ENCODE measurements at regions not wholly inside any gene's neighbourhood (a gene's known extent, or its start where the extent isn't known, plus 50 kb on each side); places are given as distances from the start of the nearest gene placed in this dataset.

DNA sequence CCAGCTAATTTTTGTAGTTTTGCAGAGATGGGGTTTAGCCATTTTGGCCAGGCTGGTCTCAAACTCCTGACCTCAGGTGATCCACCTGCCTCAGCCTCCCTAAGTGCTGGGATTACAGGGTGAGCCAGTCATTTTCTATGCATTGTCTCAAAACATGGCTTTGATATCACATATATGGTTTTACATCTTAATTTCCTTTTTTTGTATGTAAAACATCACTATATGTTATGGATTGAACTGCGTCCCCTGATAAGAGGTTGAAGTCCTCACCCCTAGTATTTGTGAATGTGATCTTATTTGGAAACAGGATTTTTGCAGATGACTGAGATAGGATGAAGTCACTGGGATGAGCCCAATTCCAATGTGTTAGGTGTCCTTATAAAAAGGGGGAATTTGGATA, 89.8 kb upstream of the MYCN start:
- Mint-ChIP-seq H3K9me3 (ENCODE audit: unreplicated experiment) (no peaks in the 10 kb centered on the region), H3K27ac (ENCODE audit: low read depth, unreplicated experiment) (no peak overlapping the region), H3K36me3 (ENCODE audit: insufficient read depth, unreplicated experiment) (no peaks in the 10 kb centered on the region), H3K4me3 (ENCODE audit: unreplicated experiment) (no peak overlapping the region), H3K27me3 (ENCODE audit: insufficient read depth, unreplicated experiment) (no peaks in the 10 kb centered on the region), H3K4me1 (ENCODE audit: insufficient read depth, unreplicated experiment) (no peaks in the 10 kb centered on the region)
- intact Hi-C loops (cut with micrococcal nuclease): no loop called here
- BruUV-seq (replicated peaks): no TSS peak
- no peak for DNase-seq (ENCODE audit: unreplicated experiment)
- TF ChIP-seq, protein P1, sequence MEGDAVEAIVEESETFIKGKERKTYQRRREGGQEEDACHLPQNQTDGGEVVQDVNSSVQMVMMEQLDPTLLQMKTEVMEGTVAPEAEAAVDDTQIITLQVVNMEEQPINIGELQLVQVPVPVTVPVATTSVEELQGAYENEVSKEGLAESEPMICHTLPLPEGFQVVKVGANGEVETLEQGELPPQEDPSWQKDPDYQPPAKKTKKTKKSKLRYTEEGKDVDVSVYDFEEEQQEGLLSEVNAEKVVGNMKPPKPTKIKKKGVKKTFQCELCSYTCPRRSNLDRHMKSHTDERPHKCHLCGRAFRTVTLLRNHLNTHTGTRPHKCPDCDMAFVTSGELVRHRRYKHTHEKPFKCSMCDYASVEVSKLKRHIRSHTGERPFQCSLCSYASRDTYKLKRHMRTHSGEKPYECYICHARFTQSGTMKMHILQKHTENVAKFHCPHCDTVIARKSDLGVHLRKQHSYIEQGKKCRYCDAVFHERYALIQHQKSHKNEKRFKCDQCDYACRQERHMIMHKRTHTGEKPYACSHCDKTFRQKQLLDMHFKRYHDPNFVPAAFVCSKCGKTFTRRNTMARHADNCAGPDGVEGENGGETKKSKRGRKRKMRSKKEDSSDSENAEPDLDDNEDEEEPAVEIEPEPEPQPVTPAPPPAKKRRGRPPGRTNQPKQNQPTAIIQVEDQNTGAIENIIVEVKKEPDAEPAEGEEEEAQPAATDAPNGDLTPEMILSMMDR (IDR thresholded peaks at IDR 0.05; ENCODE audit: unreplicated experiment): no peak
- ChIA-PET POLR2A (no interaction called here), CTCF (interaction anchor here (0.6 kb wide), 1 partner anchor 38 kb away, joined by 3 read pairs; no protein-coding TSS in a partner anchor)

GRCh38 chr2:15851076-15851693, 89.2 kb upstream of the MYCN start:
- intact Hi-C loops (cut with micrococcal nuclease): no loop called here
- Mint-ChIP-seq H3K4me1 (ENCODE audit: insufficient read depth, unreplicated experiment) (no peaks in the 10 kb centered on the region), H3K4me3 (ENCODE audit: unreplicated experiment) (no peak overlapping the region), H3K36me3 (ENCODE audit: insufficient read depth, unreplicated experiment) (no peaks in the 10 kb centered on the region), H3K9me3 (ENCODE audit: unreplicated experiment) (peaks cover 2% of the 10 kb centered on the region), H3K27ac (ENCODE audit: low read depth, unreplicated experiment) (no peak overlapping the region), H3K27me3 (ENCODE audit: insufficient read depth, unreplicated experiment) (peaks cover 3% of the 10 kb centered on the region)
- TF ChIP-seq, protein P1 (IDR thresholded peaks at IDR 0.05; ENCODE audit: unreplicated experiment): no peak
- CTCF ChIA-PET: no interaction called here
- no peak for DNase-seq (ENCODE audit: unreplicated experiment)
- BruUV-seq (replicated peaks): no TSS peak
- POLR2A ChIA-PET: no interaction called here

DNA sequence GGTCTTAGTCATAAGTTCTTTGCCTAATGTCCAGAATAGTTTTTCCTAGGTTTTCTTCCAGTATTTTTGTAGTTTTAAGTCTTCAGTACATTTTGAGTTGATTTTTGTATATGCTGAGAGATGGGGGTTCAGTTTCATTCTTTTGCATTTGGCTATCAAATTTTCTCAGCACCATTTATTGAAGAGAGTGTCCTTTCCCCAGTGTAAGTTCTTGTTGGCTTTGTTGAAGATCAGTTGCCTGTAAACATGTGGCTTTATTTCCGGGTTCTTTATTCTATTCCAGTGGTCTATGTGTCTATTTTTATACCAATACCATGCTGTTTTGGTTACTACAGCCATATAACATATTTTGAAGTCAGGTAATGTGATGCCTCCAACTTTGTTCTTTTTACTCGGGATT, 87.5 kb upstream of the MYCN start:
- Mint-ChIP-seq H3K4me1 (ENCODE audit: insufficient read depth, unreplicated experiment) (no peaks in the 10 kb centered on the region), H3K4me3 (ENCODE audit: unreplicated experiment) (no peak overlapping the region), H3K27ac (ENCODE audit: low read depth, unreplicated experiment) (no peak overlapping the region), H3K36me3 (ENCODE audit: insufficient read depth, unreplicated experiment) (no peaks in the 10 kb centered on the region), H3K9me3 (ENCODE audit: unreplicated experiment) (peaks cover 6% of the 10 kb centered on the region), H3K27me3 (ENCODE audit: insufficient read depth, unreplicated experiment) (peaks cover 19% of the 10 kb centered on the region)
- ChIA-PET CTCF (no interaction called here), POLR2A (no interaction called here)
- TF ChIP-seq, protein P1 (IDR thresholded peaks at IDR 0.05; ENCODE audit: unreplicated experiment): no peak
- no peak for DNase-seq (ENCODE audit: unreplicated experiment)
- BruUV-seq (replicated peaks): no TSS peak
- intact Hi-C loops (cut with micrococcal nuclease): no loop called here

- intact Hi-C loops (cut with micrococcal nuclease): no loop called here
These were observed 86.4 kb upstream of the MYCN start for GRCh38 chr2:15853903-15854302.

More at GRCh38 chr2:15853903-15854302, 86.4 kb upstream of the MYCN start:
- BruUV-seq (replicated peaks): no TSS peak
- no peaks in the 10 kb centered on the region for H3K36me3 Mint-ChIP-seq (ENCODE audit: insufficient read depth, unreplicated experiment)
- H3K4me1 Mint-ChIP-seq (ENCODE audit: insufficient read depth, unreplicated experiment): no peaks in the 10 kb centered on the region
- CTCF ChIA-PET: interaction anchor here (0.5 kb wide), 1 partner anchor 85 kb away, joined by 3 read pairs; no protein-coding TSS in a partner anchor
- TF ChIP-seq, protein P1 (IDR thresholded peaks at IDR 0.05; ENCODE audit: unreplicated experiment): no peak
- no peak for DNase-seq (ENCODE audit: unreplicated experiment)
- no peak overlapping the region for H3K4me3 Mint-ChIP-seq (ENCODE audit: unreplicated experiment)
- POLR2A ChIA-PET: no interaction called here
- H3K27ac Mint-ChIP-seq (ENCODE audit: low read depth, unreplicated experiment): no peak overlapping the region
- H3K9me3 Mint-ChIP-seq (ENCODE audit: unreplicated experiment): peaks cover 6% of the 10 kb centered on the region
- peaks cover 30% of the 10 kb centered on the region for H3K27me3 Mint-ChIP-seq (ENCODE audit: insufficient read depth, unreplicated experiment)

All from MCF 10A (cell line).